CD4-positive, alpha-beta T cell treated with Interleukin-4 for 1 hour (primary cell): ENCODE measurements at regions not wholly inside any gene's neighbourhood (a gene's known extent, or its start where the extent isn't known, plus 50 kb on each side); places are given as distances from the start of the nearest gene placed in this dataset.

ENCODE experiments used
- DNase-seq, 2 donors: peaks; one replicate each; pipeline ENCODE4 v3.0.0-alpha.2; 2020 to 2022

DNA sequence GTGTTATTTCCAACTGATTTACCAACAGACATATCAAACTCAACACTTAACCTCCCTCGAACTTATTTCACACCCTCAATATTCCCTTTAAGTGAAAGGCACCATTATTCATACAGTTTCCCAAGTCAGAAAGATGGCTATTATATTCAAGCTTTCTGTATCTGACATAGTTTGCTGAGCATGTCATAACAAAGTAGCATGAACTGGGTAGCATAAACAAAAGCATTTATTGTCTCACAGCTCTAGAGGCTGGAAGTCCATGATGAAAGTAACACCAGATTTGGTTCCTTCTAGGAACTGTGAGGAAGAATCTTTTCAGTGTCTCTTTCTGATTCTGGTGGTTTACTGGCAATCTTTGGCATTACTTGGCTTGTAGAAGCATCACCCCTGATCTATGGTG lies 1388.6 kb downstream of the TECRL start:
- DNase-seq: no peak

DNA sequence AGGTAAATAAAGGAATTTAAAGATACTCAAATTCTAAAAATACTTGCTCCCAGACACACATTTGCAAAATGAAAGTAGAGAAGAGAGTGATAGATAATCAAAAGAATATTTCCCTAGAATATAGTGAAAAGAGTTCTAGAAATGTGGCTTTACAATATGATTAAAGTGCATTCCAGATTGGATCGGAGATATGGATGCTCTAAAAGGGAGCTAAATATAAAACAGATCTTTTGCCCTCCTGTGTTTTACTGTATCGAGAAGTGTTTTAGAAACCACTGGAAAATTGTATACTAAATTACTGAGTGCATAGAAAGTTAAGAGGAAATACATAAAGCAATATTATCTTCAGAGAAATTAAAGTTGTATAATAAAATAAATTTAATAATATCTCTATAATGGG lies 1392.0 kb downstream of the TECRL start:
- no peak for DNase-seq

DNA sequence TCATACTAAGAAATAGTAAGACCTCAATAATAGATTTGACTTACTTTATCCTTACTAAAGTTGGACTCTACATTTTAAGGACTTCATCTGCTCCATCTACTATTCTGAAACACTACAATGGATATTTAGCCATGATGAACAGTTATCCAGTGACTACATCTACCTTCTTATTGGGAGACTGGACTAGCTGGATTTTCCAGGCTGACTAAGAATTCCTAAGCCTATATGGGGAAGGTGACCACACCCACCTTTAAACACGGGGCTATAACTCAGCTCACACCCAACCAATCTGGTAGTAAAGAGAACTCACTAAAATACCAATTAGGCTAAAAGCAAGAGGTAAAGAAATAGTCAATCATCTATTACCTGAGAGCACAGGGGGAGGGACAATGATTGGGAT lies 1438.4 kb downstream of the TECRL start:
- no peak for DNase-seq

DNA sequence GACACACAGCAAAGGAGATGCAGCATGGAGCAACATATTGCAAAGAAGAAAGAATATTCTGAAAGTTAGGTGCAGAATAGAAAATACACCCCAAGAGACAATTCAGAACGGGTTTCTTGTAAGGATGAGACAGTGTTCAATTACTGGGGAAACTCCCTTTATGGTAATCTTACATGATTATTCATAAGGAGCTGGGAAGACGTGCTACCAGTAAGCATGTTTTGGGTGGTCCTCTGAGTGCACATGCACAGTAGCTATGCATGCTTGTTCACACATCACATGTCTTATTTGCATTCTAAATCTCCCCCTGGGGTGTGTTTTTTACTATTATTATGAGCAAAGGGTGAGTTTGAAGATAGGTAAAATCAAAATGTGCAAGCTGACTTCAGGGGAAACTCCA lies 1448.8 kb downstream of the TECRL start:
- no peak for DNase-seq

DNA sequence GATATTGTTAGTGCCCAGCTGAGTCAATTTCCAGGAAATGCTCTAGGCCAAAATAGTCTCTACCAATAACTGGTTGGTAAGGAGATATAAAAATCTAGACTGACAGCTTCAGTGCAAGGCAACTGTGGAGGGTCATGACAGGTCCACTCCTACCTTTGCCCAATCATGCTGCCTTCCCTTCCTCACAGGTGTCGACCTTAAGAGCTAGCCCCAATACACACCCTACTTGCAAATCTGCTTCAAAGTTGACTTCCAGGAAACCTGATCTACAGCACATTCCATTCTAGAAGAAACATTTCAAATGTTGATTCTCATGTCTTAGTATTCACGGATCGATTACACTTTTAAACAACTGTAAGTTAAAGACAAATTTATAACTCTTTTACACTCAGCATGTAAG lies 1455.5 kb downstream of the TECRL start:
- DNase-seq: no peak

DNA sequence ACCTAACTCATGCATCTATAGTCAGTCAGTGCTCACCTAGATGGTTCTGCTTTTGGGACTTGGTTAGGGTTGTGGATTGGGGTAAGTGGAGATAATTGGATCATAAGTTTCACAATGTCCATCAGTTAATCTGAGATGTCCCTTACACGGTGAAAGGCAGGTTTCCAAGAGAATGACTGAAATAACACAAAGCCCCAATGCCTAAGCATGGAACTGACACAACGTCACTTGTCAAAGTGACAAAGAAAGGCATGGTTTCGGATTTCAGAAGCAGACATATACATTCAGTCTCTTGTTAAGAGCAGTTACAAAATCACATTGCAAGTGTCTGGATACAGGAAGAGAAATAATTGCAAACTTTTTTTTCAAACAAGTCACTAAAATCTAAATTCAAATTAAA lies 1456.9 kb downstream of the TECRL start:
- DNase-seq: no peak

DNA sequence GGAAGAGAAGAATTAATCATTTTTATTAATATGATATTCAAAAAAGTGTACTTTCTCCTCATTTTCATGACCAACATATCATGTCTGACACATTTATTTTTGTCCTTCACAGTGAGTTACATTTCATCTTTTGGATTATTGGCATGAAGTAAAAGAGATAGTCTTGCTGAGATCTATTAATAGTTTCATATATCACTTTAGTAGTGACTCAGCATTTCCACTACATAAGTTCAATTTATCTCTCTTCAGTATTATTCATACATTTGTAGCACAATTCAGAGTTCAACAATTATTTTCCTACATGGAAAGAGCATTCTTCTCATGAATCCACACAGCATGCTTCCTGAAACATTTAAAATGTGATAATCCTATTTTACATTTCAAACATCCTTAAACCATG lies 1461.1 kb downstream of the TECRL start:
- DNase-seq: no peak

DNA sequence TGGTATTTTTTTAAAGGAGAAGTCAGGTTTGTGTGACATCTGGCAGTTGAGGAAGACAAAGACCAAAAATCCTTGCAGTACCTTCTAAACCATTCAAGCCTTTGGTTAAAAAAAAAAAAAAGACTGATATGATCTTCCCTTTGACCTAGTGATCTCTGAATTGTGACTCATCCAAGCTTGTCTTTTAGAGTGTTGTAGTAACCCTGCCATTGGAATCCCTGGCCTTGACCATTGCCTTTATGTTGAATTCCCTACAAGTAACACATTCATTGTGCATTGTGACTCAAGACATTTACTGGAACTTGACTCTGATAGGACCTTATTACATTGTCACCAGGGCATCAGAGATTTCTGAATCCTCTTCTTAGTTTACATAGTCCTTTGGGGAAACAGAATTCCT lies 1469.0 kb downstream of the TECRL start:
- no peak for DNase-seq

DNA sequence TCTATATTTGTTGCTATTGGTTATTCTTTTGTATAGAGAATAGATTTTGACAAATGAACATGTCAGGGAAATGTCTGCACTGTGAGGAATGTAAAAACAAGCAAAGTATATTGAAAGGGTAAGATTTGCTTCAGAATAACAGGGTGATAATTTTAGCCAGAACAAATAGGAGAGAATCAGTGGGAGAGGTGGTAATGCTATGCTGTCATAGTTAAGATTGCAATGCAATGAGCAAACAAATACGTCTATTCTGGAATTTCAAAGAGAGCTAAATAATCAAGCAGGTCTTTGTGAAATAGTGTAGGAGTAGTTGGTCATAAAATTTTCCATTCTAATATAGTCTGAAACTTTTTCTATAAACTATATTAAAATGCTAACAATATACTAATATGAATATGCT lies 1478.4 kb downstream of the TECRL start:
- DNase-seq: no peak

DNA sequence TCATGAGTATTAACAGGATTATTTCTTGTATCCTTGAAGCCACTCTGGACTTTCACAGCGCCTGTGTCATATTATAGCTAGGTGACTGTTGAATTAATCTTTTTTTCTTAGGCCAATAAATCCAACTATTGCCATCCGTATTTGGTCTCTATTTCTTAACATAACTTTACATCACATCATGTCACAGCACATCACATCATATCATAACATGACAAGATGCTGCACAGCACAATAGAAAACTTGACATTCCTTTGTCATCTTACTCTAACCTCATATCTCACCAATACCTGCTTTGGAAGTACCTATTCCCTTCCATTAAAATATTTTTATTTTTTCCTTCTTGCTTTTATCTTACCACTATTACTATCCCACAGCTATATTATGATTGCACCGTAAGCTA lies 1480.8 kb downstream of the TECRL start:
- DNase-seq: no peak

DNA sequence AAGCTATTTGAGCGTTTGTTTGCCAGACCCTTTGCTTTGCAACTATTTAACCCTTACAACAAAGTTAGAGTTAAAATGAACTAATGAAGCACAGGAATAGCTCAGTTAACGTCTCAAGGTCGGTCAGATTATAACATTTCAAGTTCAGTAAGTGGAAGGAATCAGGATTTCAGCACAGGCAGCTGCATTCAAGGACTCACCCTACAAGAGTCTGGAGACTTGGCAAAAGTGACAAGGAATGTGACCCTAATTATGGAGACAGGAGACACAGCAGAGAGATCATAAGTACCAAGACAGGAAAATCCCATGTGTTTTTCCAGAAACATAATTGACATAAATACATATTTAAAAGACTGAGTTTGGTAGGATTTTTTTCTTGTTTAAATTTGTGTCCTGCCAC lies 1481.7 kb downstream of the TECRL start:
- DNase-seq: no peak

DNA sequence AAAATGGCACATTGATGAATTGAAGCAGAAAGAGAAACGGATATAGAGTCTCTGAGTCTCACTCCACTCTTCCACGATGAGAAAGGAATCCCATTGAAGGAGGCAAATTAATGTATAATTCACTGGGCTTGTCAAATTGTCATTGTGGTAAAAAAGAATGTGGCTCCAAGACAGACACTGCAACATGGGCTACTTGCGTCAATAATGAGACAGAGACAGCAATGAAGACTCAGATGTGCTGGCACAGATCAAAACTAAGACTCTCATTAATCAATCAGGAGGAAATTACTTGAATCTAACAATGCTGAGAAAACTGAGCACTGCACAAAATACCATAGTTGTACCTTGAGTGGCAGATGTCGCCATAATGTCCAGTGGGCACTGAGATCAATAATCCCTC lies 1485.5 kb downstream of the TECRL start:
- no peak for DNase-seq

DNA sequence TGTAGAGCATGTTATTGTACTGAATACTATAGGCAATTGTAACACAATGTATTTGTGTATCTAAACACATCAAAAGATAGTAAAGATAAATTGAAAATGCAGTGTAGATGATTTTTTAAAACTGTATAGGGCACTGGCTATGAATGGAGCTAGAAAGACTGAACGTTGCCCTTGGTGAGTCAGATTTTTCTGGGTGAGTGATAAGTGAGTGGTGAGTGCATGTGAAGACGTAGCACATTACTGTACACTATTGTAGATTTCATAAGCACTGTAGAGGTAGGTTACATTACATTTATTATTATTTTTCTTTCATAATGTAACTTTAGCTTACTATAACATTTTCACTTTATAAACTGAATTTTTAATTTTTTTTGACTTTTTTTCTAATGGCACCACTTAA lies 1491.6 kb downstream of the TECRL start:
- no peak for DNase-seq

DNA sequence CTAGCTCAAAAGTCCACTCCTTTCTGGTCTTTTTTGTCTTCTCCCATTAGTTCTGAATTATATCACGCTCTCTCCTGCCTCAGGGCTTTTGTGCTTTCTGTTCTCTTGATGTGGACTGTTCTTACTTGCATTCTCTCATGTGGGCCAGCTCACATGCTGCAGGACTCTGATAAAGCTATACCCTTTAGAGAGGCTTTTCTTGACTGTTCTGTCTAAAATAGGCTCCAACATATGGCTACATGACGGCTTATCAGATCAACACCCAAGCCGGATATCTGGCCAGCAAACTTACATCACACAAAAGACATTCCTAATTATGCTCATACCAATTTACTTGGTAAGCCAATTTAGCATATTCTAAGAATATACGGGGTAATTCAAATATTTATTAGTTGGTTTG lies 1494.5 kb downstream of the TECRL start:
- no peak for DNase-seq

DNA sequence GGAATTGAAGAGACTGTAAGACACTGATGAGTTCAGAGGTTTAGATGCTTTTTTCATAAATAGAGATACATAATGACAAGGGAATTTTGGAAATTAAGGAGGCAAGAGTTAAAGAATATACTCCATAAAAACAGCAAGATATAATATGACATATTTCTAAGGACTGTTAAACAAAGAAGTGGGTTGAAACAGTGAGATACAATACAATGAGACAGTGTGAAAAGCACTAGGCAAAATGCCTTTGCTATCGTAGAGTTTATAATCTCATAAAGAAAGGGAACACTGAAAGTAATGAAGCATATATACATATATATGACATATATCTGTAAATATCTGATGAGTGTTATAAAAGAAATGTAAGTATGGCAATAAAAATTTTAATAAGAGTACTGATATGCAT lies 1496.2 kb downstream of the TECRL start:
- DNase-seq: no peak

DNA sequence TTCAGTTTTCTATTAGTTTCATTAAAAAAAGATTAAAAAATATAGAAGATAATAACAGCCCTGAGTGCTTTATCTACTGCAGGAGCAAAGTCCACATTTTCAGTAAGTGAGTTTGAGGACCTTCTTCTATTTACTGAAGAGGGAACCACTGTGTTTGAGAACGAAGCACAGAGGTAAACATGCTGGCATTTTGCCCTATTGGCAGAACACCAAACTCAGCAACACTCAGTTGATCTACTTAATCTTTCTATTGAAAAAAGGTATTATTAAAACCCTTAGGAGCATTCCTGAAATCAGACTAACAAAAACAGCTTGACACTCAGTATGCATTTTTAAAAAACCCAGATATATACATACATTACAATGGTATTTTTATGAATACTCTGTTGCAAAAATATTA lies 1496.7 kb downstream of the TECRL start:
- no peak for DNase-seq

DNA sequence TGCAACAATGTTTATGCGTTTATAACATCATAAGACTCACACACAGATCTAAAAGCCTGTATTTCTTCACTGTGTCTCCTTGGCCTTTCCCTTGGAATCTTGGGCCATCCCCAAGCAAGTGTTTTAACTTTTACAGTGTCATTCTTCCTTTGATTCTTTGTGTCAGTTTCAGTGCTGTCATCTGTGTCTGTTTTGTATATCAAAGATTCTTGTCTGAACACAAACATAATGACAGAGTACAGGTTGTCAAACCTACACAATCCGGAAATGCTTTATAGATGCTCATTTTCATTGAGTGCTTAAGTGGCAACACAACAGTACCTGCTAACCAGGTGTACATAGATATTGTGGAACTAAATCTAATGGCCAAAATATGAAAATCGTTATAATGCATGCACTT lies 1500.0 kb downstream of the TECRL start:
- DNase-seq: no peak

DNA sequence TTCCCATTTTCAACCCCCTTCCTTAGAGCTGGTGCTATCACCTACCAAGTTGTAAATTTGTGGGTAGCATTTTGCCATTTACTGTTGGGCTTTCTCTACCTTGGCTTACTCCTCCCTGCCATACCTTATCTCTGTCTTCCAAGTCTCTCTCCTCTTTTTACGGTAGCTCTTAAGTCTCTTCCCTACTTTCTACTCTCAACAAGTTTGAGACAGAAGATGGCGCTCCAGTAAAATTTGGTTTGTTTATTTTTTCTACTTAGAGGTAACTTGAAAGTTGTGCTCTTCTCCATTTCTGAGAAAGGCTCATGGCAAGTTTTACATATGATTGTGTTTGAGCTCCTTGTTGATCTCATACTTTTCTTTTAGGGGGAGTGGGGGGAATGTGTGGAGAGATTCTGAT lies 1508.1 kb downstream of the TECRL start:
- DNase-seq: no peak

DNA sequence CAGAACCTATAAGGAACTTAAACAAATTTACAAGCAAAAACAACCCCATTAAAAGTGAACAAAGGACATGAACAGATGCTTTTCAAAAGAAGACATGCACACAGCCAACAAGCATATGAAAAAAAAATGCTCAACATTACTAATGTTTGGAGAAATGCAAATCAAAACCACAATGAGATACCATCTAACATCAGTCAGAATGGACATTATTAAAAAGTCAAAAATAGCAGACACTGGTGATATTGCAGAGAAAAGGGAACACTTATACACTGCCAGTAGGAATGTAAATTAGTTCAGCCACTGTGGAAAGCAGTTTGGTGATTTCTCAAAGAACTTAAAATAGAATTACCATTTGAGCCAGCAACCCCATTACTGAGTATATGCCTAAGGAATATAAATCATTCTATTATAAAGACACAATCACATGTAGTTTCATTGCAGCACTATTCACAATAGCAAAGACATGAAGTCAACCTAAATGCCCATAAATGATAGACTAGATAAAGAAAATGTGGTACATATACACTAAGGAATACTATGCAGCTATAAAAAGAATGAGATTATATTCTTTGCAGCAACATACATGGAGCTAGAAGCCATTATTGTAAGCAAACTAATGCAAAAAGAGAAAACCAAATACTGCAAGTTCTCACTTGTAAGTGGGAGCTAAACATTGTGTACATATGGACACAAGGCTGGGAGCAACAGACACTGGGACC lies 1509.4 kb downstream of the TECRL start:
- no peak for DNase-seq

DNA sequence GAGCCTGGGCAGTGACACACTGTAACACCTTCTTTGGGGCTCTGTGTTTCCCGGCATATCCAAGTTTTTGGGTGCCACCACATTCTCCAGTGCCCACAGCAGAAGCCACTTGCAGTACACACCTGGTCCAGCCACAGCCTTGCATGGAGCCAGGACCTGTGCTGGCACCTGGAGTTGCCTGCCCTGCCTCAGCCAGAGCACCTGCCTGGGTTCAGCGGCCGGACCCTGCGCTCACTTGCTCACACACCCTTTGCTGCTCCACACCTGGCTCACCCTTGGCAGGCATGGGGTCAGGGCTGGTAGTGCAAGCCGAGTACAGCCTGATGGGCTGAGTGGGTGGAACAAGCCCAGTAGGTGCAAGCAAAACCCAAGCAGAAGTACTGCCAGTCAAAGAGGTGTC lies 1511.1 kb downstream of the TECRL start:
- no peak for DNase-seq

DNA sequence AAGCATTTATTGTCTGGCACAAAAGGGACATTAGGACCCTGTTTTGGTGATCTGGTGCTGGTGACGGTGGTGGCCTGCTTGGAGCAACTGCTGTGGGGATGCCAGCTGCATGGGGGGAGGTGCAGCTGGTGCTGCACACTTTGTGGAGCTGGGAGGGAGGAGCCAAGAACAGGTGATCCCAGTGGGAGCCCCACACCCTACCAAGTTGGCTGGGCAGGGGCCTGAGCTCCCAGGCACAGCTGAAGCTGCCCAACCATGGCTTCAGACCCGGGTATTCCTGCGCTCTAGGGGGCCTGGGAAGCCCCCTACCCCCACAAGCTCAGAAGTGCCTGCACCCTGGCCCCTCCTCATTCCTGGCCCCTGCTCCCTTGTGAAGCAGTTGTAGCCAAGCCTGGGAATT lies 1512.5 kb downstream of the TECRL start:
- DNase-seq: no peak

DNA sequence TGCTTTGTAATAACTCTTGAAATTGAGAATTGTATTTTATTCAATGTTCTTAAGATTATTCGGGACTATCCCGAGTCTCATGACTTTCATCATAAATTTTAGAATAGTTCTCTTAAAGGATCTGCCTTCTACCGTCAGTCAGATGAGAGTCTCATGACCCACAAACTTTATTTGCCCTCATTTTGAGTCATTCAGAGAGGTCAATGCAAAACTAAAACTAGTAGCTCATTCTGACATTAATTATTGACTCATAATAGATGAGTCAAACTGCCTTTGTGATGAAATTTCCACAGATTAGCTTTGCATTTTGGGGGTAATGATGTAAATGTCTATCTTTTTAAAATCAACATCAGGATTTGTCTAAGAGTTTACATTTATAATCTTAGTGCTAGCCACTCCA lies 1527.3 kb downstream of the TECRL start:
- no peak for DNase-seq

DNA sequence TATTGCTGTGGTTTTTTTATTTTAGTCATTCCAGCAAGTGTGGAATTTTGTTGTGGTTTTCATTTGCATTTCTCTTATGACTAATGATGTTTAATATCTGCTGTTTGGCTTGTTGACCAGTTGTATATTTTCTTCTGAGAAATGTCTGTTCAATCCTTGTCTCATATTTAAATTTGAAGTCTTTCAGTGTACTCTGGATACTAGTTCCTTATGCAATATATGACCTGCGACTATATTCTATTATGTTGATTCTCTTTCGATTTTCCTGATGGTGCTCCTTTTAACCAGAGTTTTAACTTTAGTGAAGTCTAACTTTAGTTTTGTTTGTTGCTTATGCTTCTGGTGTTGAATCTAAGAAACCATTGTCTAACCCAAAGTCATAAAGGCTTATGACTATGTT lies 1528.0 kb downstream of the TECRL start:
- DNase-seq: no peak

DNA sequence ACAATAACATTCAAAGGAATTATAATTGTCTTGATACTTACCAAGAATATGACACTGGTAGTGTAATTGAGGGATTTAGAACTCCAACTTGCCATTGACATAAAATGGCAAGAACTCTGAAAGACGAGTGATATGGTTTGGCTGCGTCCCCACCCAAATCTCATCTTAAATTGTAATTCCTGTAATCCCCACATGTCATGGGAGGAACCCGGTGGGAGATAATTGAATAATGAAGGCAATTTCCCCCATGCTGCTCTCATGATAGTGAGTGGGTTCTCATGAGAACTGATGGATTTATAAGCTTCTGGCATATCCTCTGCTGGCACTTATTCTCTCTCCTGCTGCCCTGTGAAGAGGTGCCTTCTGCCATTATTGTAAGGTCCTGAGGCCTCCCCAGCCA lies 1536.4 kb downstream of the TECRL start:
- DNase-seq: no peak

DNA sequence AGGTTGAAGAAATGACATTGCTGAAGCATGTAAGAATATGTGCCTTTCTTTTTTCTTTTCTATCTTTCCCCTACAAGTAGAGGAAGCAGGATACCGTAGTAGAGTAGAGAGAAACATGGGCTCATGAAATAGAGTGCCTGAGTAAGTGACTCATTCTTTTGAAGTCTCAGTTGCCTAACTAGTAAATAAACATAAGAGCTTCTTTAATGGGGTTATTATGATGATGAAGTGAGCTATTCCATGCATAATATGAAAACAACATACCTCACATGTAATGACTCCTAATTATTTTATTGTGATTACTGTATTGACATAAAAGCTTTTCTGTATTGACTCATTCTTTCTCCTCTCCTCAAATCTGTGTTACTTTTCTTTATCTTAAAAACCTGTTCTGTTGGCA lies 1538.2 kb downstream of the TECRL start:
- DNase-seq: no peak

DNA sequence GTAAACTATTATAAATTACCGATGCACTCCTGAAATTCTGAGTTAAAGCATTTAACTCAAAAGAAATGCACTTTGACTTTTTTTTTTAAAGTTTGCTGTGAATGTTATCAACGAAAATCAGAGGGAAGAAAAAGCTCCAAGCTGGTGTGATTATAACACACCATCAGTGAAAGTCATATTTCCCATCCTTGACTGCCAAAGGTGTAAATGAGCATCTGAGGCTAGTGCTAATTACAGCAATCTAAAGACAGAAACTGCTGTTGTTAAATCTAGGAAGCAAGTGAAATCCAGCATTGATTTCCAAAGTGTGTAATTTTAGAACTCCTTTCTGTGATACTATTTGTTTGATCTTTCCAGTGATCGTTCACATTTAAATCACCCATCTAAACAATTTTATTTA lies 1538.8 kb downstream of the TECRL start:
- no peak for DNase-seq
